ENCODE measurements at regions not wholly inside any gene's neighbourhood (a gene's known extent, or its start where the extent isn't known, plus 50 kb on each side); places are given as distances from the start of the nearest gene placed in this dataset.

GRCh38 chr7:89517815-89518214, 636.5 kb upstream of the STEAP1 start:
- no peak for TF ChIP-seq CTCF (conservative IDR thresholded peaks at IDR 0.05; ENCODE audit: low read depth, low read length)
- TF ChIP-seq MAFK (IDR thresholded peaks at IDR 0.05; ENCODE audit: low read depth, low read length) = peak; percentile 41; the same call in 1 of the 2 replicates
- no peak for TF ChIP-seq USF2 (IDR thresholded peaks at IDR 0.05; ENCODE audit: low read depth, low read length)
- no peak for TF ChIP-seq POLR2A (IDR thresholded peaks at IDR 0.05; ENCODE audit: low read depth, low read length)
- TF ChIP-seq CEBPB (IDR thresholded peaks at IDR 0.05; ENCODE audit: low read depth, low read length) = no peak

Data from IMR-90 (cell line).